ENCODE measurements at regions not wholly inside any gene's neighbourhood (a gene's known extent, or its start where the extent isn't known, plus 50 kb on each side); places are given as distances from the start of the nearest gene placed in this dataset.

GRCh38 chr7:46369933-46370654, 449.0 kb upstream of the IGFBP3 start:
- TF ChIP-seq CTCF (IDR thresholded peaks at IDR 0.05) = no peak
- no peak for TF ChIP-seq POLR2A (IDR thresholded peaks at IDR 0.05)
